Cardiac muscle cell (in vitro differentiated cells and primary cell): ENCODE measurements at regions not wholly inside any gene's neighbourhood (a gene's known extent, or its start where the extent isn't known, plus 50 kb on each side); places are given as distances from the start of the nearest gene placed in this dataset.

ENCODE experiments used
- DNase-seq, 2 donors: peaks; one replicate each; pipeline versions ENCODE4 v3.0.0 to v3.0.0-alpha.2; 2010 to 2017; ENCODE audit warnings: low read depth in 1 of 2, low spot score in 1 of 2
- H3K27ac ChIP-seq: fragments of 200-600 bp; sonication (generic); 2 replicates; pipeline ENCODE4 v1.5.1; 2016
- H3K27me3 ChIP-seq: fragments of 200-600 bp; sonication (generic); 2 replicates; pipeline ENCODE4 v1.6.0; 2016; ENCODE audit warnings: control low read depth
- H3K36me3 ChIP-seq: fragments of 200-600 bp; sonication (generic); 2 replicates; pipeline ENCODE4 v1.5.1; 2016; ENCODE audit warnings: control low read depth
- H3K4me1 ChIP-seq: fragments of 200-600 bp; sonication (generic); 2 replicates; pipeline ENCODE4 v1.8.1; 2017; ENCODE audit warnings: low read depth, mild to moderate bottlenecking, mixed run types
- H3K4me3 ChIP-seq: fragments of 200-600 bp; sonication (generic); 2 replicates; pipeline ENCODE4 v1.5.1; 2016; ENCODE audit warnings: mild to moderate bottlenecking
- H3K9me3 ChIP-seq: fragments of 200-600 bp; sonication (generic); 2 replicates; pipeline ENCODE4 v1.5.1; 2017; ENCODE audit warnings: low read depth, mild to moderate bottlenecking, control low read depth
- CTCF ChIP-seq: IDR thresholded peaks from 2 replicates; pipeline ENCODE4 v1.5.1; 2012; ENCODE audit warnings: low read depth, mild to moderate bottlenecking, low read length

GRCh38 chr15:98433856-98434255, 214.5 kb upstream of the IGF1R start:
- TF ChIP-seq CTCF = no peak
- DNase-seq = no peak
- no peaks in the 10 kb centered on the region for H3K4me1 ChIP-seq
- no peaks in the 10 kb centered on the region for H3K9me3 ChIP-seq
- H3K27me3 ChIP-seq = peaks cover 4% of the 10 kb centered on the region
- no peak overlapping the region for H3K4me3 ChIP-seq
- H3K27ac ChIP-seq = no peak overlapping the region
- no peaks in the 10 kb centered on the region for H3K36me3 ChIP-seq

- no peaks in the 10 kb centered on the region for H3K9me3 ChIP-seq
- TF ChIP-seq CTCF = no peak
- no peaks in the 10 kb centered on the region for H3K27me3 ChIP-seq
- DNase-seq = no peak
- no peak overlapping the region for H3K4me3 ChIP-seq
- no peaks in the 10 kb centered on the region for H3K4me1 ChIP-seq
- H3K27ac ChIP-seq = no peak overlapping the region
- no peaks in the 10 kb centered on the region for H3K36me3 ChIP-seq
These were observed 210.6 kb upstream of the IGF1R start for GRCh38 chr15:98437752-98438151.

- Histone ChIP-seq H3K4me1 (peaks cover 3% of the 10 kb centered on the region), H3K36me3 (no peaks in the 10 kb centered on the region), H3K27me3 (no peaks in the 10 kb centered on the region), H3K27ac (no peak overlapping the region), H3K9me3 (no peaks in the 10 kb centered on the region), H3K4me3 (no peak overlapping the region)
- TF ChIP-seq CTCF = no peak
- no peak for DNase-seq
These were observed 210.0 kb upstream of the IGF1R start for GRCh38 chr15:98438326-98438725.

- Histone ChIP-seq H3K36me3 (no peaks in the 10 kb centered on the region), H3K9me3 (no peaks in the 10 kb centered on the region), H3K27me3 (no peaks in the 10 kb centered on the region), H3K4me1 (peaks cover 5% of the 10 kb centered on the region), H3K27ac (no peak overlapping the region), H3K4me3 (no peak overlapping the region)
- no peak for DNase-seq
- no peak for TF ChIP-seq CTCF
These were observed 209.4 kb upstream of the IGF1R start for GRCh38 chr15:98438907-98439306.

DNA sequence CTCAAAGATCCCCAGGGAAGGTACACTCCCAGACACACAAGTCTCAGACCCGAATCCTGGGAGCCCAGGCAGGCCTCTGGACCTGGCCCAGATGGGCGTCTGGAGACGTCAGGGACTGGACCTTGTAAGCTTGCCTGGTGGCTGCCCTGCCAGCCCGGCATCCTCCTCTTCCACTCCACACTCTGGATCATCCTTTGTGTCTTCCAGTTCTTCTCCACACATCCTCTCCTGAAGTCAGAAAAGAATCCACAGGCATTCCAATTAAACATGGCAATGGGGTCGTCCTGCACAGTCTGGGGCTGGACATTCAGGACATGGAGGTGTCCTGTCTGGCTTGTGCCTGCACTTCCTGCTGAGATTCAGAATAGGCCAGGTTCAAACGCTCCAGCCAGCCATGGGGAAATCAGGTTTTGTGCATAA, 208.8 kb upstream of the IGF1R start:
- H3K4me3 ChIP-seq = no peak overlapping the region
- no peaks in the 10 kb centered on the region for H3K27me3 ChIP-seq
- no peak overlapping the region for H3K27ac ChIP-seq
- peaks cover 5% of the 10 kb centered on the region for H3K4me1 ChIP-seq
- H3K36me3 ChIP-seq = no peaks in the 10 kb centered on the region
- no peaks in the 10 kb centered on the region for H3K9me3 ChIP-seq
- no peak for TF ChIP-seq CTCF
- no peak for DNase-seq

DNA sequence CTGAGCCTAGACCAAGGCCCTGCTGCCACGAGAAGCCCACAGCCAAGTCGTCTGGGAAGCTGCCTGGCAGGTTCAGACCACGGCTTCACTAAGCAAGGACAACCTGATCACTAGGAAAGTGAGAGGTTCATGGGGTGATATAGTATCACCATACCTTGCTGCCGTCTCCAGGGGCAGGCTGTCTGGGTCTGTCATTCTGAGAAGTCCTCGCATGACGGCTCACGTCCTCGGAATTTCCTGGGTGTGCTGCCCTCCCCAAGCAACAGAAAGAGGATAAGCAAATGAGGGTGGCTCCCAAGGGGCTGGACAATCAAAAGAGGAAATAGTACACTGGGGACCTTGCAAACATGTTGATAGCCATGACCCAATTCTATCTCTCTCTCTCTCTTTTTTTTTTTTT, 207.4 kb upstream of the IGF1R start:
- no peak overlapping the region for H3K4me3 ChIP-seq
- TF ChIP-seq CTCF = no peak
- DNase-seq = no peak

More for the DNA sequence above, 207.4 kb upstream of the IGF1R start:
- H3K27me3 ChIP-seq = no peaks in the 10 kb centered on the region
- H3K27ac ChIP-seq = no peak overlapping the region
- no peaks in the 10 kb centered on the region for H3K9me3 ChIP-seq
- H3K4me1 ChIP-seq = peaks cover 5% of the 10 kb centered on the region
- H3K36me3 ChIP-seq = no peaks in the 10 kb centered on the region
